Keratinocyte (primary cell): ENCODE measurements at regions not wholly inside any gene's neighbourhood (a gene's known extent, or its start where the extent isn't known, plus 50 kb on each side); places are given as distances from the start of the nearest gene placed in this dataset.
"Not testable (repeated sequence)": the region's sequence is repeated elsewhere in the genome, so short reads cannot be mapped to it uniquely, and the experiment has no call there.

Experiments
- EZH2 ChIP-seq: IDR thresholded peaks from one replicate; pipeline ENCODE4 v1.6.1; 2012; ENCODE audit warnings: inconsistent platforms, mild to moderate bottlenecking, low read length, moderate library complexity
- TF ChIP-seq, protein P1 (sequence below), 3 experiments: IDR thresholded peaks in 1 of 3; conservative IDR thresholded peaks in 1 of 3; optimal IDR thresholded peaks in 1 of 3; 2 replicates in 2 of 3; 3 replicates in 1 of 3; pipeline versions ENCODE3 to v1.5.1; 2011; ENCODE audit warnings: low read length in 3 of 3, mild to moderate bottlenecking in 3 of 3, moderate library complexity in 2 of 3, control low read depth in 1 of 3, inconsistent platforms in 1 of 3; ENCODE audit not compliant: insufficient read depth in 2 of 3; ENCODE audit errors: extremely low read depth in 1 of 3

DNA sequence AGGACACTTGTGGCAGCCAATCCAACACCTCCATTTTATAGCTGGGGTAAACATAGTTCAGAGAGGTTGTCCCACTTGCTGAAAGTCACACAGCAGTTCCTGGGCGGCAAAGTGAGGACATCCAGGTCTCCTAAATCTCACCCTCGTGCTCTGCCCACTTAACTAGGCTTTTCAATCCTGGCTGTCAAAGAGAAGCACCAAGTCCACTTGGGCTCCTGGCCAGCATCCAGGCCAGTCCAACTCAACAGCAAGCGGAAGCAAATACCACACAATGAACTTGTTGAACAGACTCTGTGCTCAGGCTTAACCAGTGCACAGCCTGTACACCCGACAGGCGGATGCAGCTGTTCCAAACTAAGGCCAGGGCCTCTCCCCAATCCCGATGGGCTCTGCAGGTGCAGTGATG is 60.4 kb upstream of the SPN start:
- TF ChIP-seq, protein P1, sequence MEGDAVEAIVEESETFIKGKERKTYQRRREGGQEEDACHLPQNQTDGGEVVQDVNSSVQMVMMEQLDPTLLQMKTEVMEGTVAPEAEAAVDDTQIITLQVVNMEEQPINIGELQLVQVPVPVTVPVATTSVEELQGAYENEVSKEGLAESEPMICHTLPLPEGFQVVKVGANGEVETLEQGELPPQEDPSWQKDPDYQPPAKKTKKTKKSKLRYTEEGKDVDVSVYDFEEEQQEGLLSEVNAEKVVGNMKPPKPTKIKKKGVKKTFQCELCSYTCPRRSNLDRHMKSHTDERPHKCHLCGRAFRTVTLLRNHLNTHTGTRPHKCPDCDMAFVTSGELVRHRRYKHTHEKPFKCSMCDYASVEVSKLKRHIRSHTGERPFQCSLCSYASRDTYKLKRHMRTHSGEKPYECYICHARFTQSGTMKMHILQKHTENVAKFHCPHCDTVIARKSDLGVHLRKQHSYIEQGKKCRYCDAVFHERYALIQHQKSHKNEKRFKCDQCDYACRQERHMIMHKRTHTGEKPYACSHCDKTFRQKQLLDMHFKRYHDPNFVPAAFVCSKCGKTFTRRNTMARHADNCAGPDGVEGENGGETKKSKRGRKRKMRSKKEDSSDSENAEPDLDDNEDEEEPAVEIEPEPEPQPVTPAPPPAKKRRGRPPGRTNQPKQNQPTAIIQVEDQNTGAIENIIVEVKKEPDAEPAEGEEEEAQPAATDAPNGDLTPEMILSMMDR (optimal IDR thresholded peaks at IDR 0.05 in 1 of 3, IDR thresholded peaks at IDR 0.05 in 1 of 3, conservative IDR thresholded peaks at IDR 0.05 in 1 of 3; ENCODE audit: extremely low read depth in 1 of 3, insufficient read depth in 2 of 3, low read length in 3 of 3) = not testable (repeated sequence)
- TF ChIP-seq EZH2 = not testable (repeated sequence)
